SW 1271 (cell line): ENCODE measurements at regions not wholly inside any gene's neighbourhood (a gene's known extent, or its start where the extent isn't known, plus 50 kb on each side); places are given as distances from the start of the nearest gene placed in this dataset.

Experiments
- DNase-seq, 2 experiments: peaks; one replicate each; lab custom pipeline; 2025; lab: John Stamatoyannopoulos, UW

GRCh38 chr12:84676787-84677186 is 235.8 kb downstream of the SLC6A15 start:
- no peak for DNase-seq

GRCh38 chr12:84661786-84662185 is 250.8 kb downstream of the SLC6A15 start:
- no peak for DNase-seq

DNA sequence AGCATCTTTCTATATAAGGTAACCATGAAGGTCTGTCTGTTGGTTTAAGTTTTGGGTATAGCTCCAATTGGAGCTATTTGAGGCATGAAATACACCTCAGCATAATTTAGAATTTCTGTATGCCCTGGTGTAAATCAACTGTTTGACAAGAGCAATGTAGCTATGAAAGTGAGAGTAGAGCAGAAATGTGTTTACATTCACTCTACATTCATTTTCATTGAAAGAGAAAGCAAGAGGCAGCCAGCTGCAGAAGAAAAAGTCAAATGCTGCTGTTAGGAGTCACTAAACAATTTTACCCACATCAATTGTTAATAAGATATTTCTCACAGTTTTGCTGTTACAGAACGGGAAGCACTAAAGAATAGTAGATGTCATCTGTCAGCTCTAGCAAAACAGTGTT is 252.5 kb downstream of the SLC6A15 start:
- no peak for DNase-seq

GRCh38 chr12:84658877-84659276 is 253.7 kb downstream of the SLC6A15 start:
- no peak for DNase-seq

- DNase-seq, result no peak
Observed at GRCh38 chr12:84656705-84657104, 255.9 kb downstream of the SLC6A15 start.

- DNase-seq, result no peak
Observed at GRCh38 chr12:84653482-84653881, 259.1 kb downstream of the SLC6A15 start.

- no peak for DNase-seq
Observed at GRCh38 chr12:84648425-84648824, 264.2 kb downstream of the SLC6A15 start.

DNA sequence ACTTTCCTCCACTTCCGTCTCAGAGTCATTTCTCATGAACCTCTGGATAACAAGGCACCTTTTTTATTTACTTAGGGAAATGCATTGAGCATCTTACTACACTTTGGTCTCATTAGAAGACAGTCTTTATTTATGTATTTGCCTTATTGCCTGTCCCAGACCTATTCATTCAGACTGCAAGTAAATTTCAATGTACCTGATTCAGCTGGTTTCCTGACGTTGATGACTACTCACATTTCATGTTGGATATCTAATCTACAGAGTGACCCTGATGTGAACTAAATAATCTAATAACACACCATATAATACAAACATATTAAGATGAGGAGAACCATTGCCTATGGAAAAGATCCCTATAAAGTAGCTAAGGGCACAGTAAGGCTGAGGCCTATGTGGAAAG is 267.7 kb downstream of the SLC6A15 start:
- DNase-seq, result no peak

- no peak for DNase-seq
Observed at GRCh38 chr12:84643993-84644392, 268.6 kb downstream of the SLC6A15 start.

DNA sequence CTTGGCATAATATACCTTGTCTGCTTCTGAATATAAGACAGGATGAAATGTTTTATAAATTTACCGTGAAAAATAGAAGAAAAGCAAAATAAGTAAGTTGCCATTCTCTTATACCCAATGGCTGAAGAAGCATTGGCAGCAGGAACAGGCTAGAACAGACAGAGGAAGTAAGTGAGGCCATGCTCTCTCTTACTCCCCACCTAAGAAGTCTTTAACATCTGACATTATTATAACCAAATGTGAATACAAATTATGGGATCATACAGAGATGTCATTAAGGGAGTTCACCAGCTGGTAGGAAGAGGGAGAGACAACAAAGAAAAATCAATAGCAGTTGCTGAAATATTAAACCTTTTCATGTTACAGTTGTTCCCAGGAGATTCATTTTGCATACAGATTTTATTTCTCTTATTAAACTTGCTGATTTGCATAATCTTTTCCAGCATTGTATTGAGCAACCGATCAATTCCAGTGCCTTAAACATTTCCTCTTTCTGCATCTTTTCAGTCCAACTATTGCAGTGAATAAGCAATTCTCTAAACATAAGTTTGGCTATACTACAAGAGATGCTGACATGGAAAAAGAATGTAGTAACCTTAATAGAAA is 270.6 kb downstream of the SLC6A15 start:
- DNase-seq, result no peak

DNA sequence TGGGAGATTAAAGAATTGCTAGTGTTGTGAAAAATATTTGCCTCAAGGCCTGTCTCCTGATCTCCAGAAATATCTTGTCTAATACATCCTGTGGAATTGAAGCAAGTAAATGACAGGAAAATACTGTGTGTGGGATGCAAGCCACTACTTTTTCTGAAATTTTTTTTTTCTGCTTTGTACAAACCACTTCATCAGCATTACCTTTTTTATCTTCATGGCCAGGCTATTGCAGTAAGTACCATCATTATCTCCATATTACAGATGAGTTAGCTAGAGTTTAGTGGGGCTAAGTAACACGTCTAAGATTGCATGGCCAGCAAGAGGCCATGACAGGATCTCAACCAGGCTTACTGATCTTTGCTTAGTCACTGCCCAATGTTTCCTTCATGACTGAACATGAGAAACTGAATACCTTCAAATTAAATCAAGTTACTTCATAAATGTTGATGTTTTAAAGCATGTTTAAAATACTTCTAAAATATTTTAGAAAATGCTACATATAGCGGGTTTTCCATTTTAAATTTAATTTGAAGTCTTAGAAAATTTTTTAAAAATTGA is 273.7 kb downstream of the SLC6A15 start:
- no peak for DNase-seq

GRCh38 chr12:84637926-84638325 is 274.7 kb downstream of the SLC6A15 start:
- DNase-seq, result no peak

- DNase-seq, result no peak
Observed at GRCh38 chr12:84636801-84637290, 275.8 kb downstream of the SLC6A15 start.

- DNase-seq, result no peak
Observed at GRCh38 chr12:84634526-84634925, 278.1 kb downstream of the SLC6A15 start.

DNA sequence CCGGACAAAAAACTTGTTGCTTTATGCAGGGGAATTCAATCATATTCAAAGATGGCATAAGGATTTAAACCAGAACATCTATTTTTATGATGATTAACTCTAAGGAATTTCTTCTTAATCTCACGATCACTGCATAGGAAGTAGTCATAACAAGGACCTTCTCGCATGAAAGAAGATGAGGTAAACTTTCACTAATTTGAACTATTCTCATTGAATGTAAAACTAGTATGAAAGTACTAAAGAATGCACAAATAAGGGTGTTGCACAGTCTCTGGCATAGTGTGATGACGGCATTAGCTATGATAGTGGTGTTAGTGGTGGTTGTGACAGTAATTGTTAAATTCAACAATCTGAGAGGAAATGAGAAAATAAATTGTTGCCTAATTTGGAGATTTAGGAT is 280.0 kb downstream of the SLC6A15 start:
- DNase-seq, result no peak

DNA sequence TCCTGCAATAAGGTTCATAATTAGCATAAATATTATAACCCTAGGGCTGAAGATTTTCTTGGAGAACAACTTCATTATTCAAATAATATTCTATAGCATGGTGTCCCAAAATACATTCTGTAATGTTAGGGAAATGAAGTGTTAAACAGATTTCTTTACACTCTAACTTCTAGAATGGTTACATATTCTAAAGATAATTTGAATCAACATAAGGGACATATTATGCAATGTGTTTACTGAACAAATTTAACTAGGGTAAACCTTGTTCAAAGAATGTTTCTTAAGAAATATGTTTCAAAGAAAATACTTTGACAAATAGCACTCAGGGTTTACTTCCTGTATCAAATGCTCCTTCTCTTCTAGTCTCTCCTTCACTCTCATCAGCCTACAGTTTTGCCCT is 281.6 kb downstream of the SLC6A15 start:
- no peak for DNase-seq

GRCh38 chr12:84627593-84627992 is 285.0 kb downstream of the SLC6A15 start:
- no peak for DNase-seq

DNA sequence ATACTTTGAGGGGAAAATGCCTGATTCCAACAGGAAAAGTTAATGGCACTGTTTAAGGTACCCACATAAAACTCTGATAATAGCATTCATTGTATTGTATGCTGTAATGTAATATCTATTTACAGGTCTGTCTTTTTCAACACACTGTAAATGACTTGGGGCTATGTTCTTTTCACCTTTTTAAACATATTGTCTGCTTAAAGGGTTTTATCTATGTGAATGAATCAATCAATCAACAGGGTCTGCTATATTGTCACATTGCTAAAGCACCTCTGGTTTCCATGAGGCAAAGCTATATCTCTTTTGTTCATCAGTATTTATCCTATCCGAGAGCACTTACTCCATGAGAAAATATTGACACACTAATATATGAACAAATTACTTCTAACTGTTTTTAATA is 288.0 kb downstream of the SLC6A15 start:
- no peak for DNase-seq

DNA sequence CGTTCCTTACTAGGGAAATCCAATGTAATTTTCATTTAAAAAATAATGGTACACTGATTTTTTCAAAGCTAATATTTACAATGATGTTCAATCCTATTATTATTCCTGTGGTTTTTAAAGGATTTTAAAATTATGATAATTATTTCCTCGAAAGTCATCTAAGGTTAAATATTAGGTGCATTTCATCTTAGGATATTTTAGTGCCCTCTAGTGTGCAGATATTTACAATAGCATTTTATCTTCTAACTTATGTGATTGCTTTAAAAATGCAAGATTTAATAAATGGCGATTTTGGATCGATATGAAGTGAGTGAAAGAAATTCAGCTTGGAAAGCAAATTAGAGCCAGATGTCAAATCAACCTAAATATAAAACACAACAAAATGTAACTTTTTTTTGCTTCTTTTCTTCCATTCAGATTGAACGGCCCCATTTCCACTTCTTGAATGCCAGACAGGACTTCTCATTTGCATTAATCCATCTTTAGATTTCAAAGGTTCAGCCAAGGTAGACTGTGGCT is 293.5 kb downstream of the SLC6A15 start:
- DNase-seq, result peak in 1 of 2 experiments; percentile 3

- no peak for DNase-seq
Observed at GRCh38 chr12:84607170-84607819, 305.3 kb downstream of the SLC6A15 start.

GRCh38 chr12:84605983-84606382 is 306.6 kb downstream of the SLC6A15 start:
- DNase-seq, result no peak

- DNase-seq, result no peak
Observed at GRCh38 chr12:84604551-84604950, 308.0 kb downstream of the SLC6A15 start.

DNA sequence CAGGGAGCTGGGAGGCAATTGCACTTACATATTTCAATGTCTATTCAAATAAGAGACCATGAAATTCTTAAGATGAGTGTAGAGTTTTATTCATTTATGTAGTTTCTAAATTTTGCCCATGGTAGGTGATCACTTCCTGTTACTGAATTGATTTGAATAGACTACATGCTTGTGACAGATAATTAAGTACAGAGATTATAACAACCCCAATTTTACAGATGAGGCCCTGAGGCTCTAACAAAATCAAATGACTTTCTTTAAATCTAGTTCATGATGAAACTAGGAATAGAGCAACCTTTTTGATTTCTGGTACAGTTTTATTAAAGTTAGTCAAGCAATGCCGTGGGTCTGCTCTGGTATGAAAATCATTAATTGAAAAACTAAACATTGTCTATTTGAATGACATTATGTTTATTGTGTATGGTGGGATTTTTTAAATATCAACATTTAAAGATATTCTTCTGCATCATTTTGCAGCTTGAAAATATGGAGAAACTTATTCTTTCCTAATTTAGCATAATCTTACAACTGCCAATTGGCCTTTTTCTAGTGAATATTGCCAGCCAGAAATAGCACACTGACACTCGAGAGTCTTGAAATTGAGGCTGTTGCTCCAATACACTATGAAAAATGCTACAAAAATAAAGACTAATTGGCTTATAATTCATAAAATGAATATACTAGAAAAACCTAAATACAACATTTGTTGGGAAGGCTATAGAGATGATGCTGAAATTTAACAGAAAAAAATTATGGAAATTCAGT is 308.9 kb downstream of the SLC6A15 start:
- no peak for DNase-seq
